Retinal pigment epithelial cell (primary cell): ENCODE measurements at regions not wholly inside any gene's neighbourhood (a gene's known extent, or its start where the extent isn't known, plus 50 kb on each side); places are given as distances from the start of the nearest gene placed in this dataset.

Experiments
- DNase-seq: peaks from one replicate; pipeline ENCODE4 v3.0.0-alpha.2; 2010; ENCODE audit warnings: low read depth
- H3K4me3 ChIP-seq: 2 replicates; pipeline ENCODE4 v1.5.1; 2011; ENCODE audit warnings: mild to moderate bottlenecking, low read length, control low read depth, moderate library complexity
- CTCF ChIP-seq: conservative IDR thresholded peaks from 2 replicates; pipeline ENCODE4 v1.5.1; 2011; ENCODE audit warnings: low read depth, low read length, control low read depth, inconsistent platforms

- H3K4me3 ChIP-seq = no peak overlapping the region
- no peak for TF ChIP-seq CTCF
- no peak for DNase-seq
Observed at GRCh38 chr3:167958141-167958540, 137.6 kb downstream of the GOLIM4 start.

GRCh38 chr3:167952969-167953368 is 142.8 kb downstream of the GOLIM4 start:
- no peak for TF ChIP-seq CTCF
- H3K4me3 ChIP-seq = no peak overlapping the region
- DNase-seq = no peak

DNA sequence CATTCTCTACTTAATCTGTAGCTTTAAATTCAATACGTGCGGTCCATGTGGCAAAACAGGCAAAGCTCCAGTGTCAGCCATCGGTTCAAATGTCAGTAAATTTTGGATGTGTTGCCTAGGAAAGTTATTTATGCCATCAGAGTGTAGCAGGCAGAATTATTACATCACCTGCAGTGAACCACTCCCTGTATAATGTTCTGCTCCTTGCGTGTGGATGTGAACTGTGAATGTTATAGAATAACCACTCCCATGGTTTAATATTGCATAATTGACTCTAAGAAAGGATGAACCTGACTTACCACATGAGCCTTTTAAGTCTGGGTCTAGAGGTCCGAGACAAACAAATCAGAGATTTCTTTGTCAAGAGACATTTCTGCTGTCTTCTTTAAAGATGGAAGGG is 145.5 kb downstream of the GOLIM4 start:
- H3K4me3 ChIP-seq = no peak overlapping the region
- no peak for DNase-seq
- no peak for TF ChIP-seq CTCF

DNA sequence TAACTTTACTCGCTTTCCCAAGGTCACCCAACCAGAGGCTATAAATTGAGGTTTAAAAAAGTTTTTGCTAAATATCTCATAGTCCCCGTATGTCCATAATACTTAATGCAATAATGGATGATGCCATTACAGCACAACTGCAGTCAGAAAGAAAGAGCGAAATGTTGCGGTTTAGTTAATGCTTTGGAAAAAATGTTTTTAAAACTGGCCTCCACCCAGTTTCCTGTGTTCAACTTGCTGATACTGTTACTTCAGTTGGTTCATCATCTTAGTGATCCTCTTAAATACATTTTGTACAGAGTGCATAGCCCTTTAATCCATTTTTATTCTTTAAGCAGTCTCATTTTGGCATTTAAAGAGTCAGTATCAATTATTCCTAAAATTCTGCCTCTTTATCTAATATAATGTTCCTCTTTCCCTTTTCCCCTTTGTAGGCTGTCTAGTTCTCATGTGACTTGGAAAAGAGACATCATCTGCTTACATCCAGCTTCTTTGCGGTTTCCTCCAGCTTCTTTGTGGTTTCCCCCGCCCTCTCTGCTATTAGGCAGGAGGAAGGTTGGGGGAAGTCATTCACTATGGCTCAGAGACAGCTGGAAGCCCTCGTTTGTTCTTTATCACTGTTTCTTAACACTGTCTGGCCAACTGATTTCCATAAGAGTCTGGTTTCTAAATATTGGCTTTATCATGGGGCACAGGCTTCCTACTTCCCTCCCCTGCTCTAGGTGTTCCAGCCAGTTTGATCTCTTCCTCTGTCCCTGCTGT is 154.3 kb downstream of the GOLIM4 start:
- TF ChIP-seq CTCF = no peak
- H3K4me3 ChIP-seq = no peak overlapping the region
- DNase-seq = no peak

- H3K4me3 ChIP-seq = no peak overlapping the region
- TF ChIP-seq CTCF = no peak
- no peak for DNase-seq
Observed at GRCh38 chr3:167940241-167940640, 155.5 kb downstream of the GOLIM4 start.

GRCh38 chr3:167938516-167938915 is 157.2 kb downstream of the GOLIM4 start:
- no peak overlapping the region for H3K4me3 ChIP-seq
- TF ChIP-seq CTCF = no peak
- DNase-seq = no peak

- no peak for TF ChIP-seq CTCF
- H3K4me3 ChIP-seq = no peak overlapping the region
- DNase-seq = no peak
Observed at GRCh38 chr3:167936019-167936418, 159.7 kb downstream of the GOLIM4 start.
